ENCODE measurements at regions not wholly inside any gene's neighbourhood (a gene's known extent, or its start where the extent isn't known, plus 50 kb on each side); places are given as distances from the start of the nearest gene placed in this dataset.

DNA sequence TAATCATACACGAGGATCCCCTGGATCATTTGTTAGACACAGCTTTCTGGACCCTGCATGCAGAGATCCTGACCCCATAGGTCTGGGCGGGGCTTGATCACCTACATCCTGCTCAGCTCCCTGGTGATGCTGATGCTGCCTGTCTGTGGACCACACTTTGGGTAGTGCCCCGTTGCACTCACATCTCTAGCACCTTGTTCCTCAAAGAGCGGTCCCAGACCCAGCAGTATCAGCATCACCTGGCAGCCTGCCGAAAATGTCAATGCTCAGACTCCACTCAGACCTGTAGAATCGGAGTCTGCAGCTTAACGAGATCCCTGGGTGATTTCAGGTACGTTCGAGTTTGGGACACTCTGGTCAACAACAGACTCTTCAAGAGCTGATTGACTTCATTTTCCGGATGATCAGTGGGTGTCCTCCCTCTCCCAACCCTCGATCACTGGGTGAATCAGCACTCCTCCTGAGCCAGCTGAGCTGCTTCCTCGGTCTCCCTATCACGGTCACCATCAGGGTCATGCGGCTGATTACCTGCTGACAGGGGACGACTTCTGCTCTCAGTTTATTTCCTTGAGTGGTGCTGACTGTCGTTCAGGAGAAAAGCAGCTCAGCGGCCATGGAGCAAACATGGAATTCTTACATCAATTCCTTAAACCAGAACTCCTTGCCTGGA is 150.6 kb upstream of the RAB12 start:
- DNase-seq (ENCODE audit: insufficient read length, low spot score) (no peak), FAIRE-seq (no peak)

DNA sequence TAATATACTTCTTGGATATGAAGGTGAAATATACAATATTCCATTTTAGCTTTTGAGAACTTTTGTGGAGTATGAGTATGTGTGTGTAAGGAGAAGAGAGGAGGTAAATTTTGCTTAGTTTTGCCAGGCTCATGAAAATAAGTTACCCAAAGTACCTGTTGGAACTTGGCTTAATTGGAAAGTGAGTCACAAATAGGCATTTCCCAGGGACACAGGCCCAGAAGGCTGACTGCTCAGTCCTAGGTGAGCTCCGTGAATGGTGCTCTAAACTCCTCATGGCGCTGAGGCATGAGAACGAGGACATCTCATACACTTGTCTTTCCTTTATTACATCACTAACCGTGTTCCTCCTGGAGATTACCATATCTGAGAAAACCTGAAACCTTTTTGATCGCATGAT is 148.5 kb upstream of the RAB12 start:
- DNase-seq (ENCODE audit: insufficient read length, low spot score): no peak
- FAIRE-seq: no peak

DNA sequence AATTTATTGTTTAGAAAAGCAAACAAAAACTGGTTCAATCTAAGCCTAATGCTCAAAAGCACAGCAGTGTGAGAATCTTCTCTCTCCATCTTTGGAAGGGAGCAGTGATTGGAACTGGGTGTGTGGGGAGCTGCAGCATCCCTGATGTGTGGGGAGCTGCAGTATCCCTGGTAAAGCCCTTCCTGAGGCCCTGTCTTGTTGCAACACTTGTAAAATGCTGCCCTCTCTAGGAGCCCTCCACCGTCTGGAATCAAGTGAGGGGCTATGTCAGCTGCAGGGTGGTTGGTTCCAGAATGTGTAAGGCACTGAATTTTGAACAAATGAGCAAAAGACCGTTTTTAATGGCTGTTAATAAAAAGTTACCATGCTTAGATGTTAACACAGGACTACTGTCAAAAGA is 147.7 kb upstream of the RAB12 start:
- FAIRE-seq (no peak), DNase-seq (ENCODE audit: insufficient read length, low spot score) (no peak)

DNA sequence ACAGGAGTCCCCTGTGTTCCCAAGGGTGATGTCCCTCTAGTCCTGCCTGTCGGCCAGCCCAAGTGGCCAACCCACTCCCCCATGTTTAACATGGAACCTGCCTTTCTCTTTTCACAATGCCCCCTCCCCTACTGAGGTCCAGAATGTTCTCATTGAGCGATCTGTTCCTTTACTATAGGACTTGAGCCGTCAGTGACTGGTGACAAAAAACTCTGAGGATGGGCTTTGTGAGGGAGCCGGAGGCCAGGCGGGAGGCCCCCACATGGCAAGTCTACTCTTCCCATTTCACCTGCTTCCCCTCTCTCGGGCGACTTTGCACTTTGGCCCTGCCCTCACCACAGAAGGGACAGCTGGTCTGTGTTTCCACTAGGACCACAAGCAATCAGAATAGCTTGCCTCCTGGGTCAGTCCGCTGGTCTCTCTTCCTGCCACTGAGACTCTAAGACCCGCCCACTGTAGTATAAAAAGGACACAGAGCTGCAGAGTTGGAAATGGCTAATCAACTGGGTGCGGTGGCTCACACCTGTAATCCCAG is 146.5 kb upstream of the RAB12 start:
- FAIRE-seq: no peak

DNA sequence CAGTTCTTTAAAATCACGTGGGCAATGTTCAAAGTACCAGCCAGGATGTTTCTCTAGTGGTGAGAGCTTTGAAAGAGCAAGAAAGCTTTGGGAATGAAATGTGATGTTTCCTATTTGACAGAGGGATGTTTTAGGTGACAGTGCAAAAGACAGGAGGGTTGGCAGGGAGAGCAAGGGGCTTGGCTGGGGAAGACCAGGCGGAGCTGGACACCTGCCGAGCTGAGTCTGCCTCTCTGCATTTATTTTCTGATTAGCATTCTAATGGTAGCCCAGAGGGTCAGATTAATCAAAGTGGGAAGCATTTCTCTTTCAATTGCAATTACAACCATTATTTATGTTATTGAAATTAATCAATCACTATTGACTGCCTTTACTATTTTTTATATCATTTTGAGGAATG is 145.4 kb upstream of the RAB12 start:
- no peak for FAIRE-seq
- DNase-seq (ENCODE audit: insufficient read length, low spot score): no peak

More for the DNA sequence above, 146.5 kb upstream of the RAB12 start:
- DNase-seq (ENCODE audit: insufficient read length, low spot score): no peak

DNA sequence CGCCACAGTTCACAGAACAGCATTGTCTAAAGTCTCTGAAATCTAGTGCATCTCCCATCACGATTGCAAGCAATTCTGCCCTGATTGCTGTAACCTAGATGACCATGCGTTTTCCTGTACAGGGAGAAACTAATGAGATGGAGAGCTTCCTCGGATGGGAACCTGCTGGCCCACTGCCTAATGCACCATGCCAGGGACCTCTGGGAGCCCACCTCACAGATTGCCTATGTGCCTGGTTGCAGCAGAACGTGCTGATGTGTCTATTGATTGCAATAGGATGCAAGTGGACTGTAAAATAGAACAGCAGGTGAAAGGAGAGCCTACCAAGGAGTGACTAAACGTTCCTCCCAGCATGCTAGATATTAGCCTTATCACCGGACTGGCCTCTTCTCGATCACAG is 141.0 kb upstream of the RAB12 start:
- FAIRE-seq (no peak), DNase-seq (ENCODE audit: insufficient read length, low spot score) (no peak)

DNA sequence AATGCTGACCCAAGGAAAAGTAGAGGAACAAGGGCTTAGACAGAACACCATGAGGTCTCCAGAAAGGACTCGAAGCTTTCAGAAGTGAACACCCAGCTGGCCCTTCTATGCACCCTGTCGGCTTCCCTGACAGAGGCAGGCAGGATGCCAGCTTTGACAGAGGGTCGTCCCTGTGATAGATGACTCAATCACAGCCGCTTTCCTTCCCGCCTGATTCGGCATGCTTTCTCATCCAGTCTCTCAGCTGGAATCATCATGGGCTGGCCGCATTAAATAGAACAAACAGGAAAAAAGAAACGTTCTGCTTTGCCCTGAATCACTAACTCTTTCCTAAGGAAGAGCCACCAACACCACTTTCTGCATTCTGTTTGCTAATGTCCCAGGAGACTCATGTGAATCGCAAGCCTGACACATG is 140.3 kb upstream of the RAB12 start:
- FAIRE-seq (no peak), DNase-seq (ENCODE audit: insufficient read length, low spot score) (no peak)

DNA sequence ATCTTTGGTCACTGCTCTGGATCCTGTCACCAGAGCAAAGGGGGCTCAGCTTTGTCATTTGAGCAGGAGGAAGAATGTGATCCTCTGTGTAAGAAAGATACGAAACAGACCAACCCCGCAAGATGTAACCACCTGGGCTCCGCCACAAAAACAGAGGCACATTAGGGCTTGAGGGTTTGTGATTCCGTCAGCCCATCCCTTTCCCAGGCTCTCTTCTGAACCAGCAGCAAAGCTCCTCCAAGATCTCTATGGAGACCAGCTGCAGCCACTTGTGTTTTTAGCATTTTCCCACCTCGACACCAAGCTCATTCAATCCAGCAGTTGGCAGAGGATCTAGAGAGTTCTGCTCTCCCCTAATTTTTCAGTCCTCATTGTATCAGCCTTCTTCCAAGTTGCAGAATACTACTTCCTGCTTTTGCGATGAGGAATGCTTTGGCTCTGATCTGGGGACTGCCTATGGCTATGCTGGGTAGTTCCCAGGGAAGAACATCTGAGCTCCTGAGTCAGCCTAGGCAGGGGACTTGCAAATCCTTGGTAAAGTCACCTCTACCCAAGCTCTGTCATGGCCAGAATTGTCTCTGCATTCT is 139.6 kb upstream of the RAB12 start:
- FAIRE-seq (no peak), DNase-seq (ENCODE audit: insufficient read length, low spot score) (no peak)

DNA sequence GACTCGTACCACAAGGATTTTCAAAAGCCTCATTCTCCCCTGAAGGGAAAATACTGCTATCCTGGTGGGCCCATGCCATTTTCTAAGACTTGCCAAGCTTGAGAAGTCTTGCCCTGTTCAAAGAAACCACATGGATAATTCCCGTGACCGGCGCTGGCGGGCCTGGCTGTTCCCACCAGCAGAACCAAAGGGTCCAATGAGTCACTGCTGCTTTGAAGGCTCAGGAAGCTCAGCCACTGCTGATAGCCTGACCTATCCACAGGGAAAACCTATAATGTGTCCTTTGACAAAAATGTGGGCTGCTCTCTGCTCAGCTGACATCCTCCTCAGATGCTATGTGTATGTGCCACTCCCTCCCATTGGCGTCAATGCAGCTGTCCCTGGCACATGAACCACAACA is 137.9 kb upstream of the RAB12 start:
- DNase-seq (ENCODE audit: insufficient read length, low spot score): no peak
- no peak for FAIRE-seq

DNA sequence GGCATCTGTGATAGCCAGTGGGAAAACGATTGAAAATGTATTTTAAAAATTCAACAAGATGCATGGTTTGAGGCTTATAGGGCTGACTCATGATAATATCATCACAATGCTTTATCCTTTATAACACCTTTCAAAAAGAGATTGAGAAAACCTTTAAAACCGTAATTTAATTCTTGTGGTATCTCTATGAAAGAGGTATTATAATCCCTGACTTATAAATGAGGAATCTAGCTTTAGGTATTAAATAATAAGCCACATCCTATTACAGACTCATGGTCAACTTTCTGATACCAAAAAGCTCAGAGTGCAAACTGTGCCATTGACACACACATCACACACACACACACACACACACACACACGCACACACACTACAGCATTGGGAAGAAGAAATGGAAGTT is 134.6 kb upstream of the RAB12 start:
- DNase-seq (ENCODE audit: insufficient read length, low spot score): no peak
- no peak for FAIRE-seq

DNA sequence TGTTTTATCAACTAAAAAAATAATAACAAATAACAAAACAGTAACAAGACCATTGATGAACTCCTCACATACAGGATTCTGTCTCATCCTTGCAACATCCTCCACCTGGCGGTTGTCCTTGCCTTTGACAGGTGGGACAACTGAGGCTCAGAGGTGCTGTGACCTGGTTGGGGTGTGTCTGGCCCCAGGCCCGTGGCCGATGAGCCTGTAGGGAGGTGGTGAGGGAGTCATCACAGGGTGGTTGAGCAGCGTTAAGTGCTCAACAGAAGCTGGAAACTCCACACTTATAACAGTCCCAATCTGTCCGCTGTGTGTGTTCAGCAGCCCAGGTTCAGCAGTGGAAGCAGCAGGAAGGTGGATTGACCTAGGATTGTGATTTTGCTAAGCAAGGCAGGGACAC is 131.6 kb upstream of the RAB12 start:
- no peak for DNase-seq (ENCODE audit: insufficient read length, low spot score)

DNA sequence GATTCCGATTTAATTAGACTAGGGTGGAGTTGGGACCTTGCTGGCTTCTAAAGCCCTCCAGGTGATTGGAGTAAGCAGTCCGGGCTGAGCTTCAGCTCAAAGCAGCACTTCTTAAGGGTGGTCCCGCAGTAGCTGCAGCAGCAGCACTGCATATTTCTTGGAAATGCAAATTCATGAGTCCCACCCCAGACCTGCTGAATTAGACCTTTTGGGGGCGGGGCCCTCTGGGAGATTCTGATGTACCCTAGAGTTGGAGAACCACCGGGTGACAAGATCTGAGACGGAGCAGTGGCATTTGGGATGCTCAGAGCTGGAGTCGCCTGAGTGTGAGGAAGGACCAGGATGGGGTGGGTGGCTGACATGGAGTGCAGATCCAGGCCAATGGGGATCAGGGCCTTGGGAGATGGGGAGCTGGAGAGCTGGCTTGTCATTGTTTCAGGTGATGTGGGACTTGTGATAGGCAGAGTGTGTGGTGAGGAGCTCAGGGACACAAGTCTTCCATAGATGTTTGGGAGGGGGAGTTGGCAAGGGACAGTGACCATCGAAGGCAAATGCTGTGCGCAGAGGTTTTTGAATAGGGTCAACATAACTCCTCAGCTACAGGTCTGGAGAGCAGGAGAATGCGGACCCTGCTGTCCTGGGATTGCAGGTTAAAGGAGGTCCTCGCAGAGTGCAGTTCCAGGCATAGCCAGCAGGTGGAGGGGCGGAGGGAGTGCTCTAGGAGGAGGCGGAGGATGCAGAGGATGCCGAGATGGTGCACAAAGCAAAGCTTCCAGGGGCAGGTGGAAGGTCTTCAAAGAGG is 130.9 kb upstream of the RAB12 start:
- FAIRE-seq: peak; percentile 26
- peak; percentile 69 for DNase-seq (ENCODE audit: insufficient read length, low spot score)

More for the DNA sequence above, 131.6 kb upstream of the RAB12 start:
- no peak for FAIRE-seq

DNA sequence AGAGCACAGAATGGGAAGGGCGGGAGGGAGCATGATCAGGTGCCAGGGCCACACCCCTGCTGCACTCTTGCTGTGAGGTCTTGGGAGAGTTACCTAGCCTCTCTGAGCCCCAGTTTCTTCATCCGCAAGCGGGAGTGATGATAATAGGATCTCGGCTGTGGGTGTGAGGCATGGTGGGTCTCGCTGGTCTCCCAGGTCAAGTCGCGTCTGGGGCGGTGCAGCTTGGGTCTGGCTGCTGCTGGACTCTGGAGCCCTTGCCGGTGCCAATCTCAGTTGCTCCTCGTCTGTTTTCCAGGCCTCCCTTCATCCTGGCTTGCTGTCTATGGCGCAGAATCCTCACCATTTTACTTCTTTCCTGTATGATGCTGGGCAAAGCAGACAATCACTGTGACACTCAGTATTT is 130.3 kb upstream of the RAB12 start:
- no peak for DNase-seq (ENCODE audit: insufficient read length, low spot score)
- FAIRE-seq: no peak

DNA sequence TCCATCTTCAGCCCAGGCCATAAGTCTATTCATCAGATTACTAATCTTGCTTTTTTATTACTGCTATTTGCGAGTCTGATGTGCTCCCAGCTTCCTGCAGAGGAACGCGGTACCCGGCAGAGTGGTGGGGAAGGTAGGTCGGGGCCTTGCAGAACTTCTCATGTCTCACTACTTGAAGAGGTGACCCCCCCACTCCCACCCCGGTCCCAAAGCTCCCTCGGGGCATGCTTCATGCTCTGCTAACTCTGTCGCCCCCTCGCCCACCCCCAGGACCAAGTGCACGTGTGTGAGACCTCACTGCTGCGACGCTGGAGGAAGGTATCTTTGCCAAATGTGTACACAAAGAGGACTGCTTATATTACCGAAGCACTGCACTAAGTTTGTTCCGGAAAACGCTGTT is 129.4 kb upstream of the RAB12 start:
- FAIRE-seq: no peak
- no peak for DNase-seq (ENCODE audit: insufficient read length, low spot score)

DNA sequence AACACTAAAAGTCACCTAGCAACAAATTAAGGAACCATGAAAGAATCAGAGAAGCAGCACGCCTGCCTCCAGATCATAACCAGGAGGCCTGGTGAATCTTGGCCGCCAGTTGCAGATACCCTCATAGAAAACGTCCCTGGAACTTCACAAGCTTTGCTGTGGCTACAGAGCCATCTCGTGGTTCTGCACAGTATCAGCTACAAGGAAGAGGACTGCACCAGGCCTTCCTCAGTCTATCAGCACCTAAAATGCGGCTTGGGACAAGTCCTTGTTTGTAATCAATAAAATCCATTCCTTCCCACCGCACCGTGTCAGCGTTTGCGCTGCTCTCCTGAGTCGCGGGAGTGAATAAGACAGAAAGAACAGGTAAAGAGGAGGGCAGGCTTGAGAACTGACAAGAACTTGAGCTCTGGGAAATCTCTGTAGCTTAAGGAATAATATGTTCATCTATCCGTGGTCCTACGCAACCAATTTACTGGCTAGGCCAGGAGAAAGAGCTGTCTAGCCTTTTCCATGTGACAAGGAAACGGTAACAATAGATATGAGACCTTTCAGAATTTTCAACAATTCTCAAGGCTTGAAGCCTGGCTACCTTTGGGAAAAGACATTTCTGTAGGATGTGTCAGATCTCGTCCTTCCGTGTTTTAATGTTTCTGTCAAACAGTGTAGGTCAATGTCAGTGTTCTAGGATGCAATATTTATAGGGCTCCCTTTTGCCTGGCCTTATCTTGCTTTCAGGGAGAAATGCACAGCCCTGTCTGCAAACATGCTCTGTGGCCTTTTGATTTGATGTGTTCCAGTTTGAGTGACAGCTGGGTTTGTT is 128.5 kb upstream of the RAB12 start:
- FAIRE-seq (no peak), DNase-seq (ENCODE audit: insufficient read length, low spot score) (peak; percentile 56)

DNA sequence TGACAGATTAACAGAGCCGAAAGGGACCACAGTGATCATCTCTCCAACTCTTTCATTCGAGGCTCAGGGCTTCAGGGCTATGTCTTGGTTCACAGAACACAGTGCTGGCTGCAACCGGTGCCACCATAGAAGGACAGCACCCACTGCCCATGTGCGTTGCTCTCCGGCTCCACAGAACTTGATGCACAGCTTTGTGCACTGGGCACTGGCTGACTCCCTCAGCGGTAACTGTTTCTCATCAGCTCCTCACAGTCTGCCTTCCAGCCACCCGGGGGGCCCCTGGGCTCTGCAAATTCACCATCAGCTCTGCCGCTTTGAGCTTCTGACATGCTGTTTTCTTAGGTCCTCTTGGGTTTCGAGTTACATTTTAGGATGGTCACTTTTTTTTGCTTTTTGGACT is 124.3 kb upstream of the RAB12 start:
- FAIRE-seq: no peak
- DNase-seq (ENCODE audit: insufficient read length, low spot score): no peak

DNA sequence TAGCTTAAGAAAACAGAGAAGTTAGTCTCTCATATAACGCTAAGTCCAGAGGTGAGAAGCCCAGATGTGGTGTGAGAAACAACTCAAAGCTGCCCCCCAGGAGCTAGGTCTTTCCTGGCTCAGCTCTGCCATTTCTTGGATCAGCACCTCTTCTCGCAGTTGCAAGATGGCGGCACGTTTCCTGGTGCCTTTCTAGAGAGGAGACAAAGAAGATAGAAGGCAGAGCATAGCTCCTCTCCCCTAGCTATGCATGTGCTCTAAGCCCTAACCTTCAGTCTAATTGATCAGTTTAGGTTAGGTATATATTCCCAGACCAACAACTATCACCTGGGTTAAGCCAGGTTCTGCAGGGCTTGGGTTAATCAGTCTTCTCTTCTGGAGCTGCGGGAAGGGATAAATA is 119.5 kb upstream of the RAB12 start:
- DNase-seq (ENCODE audit: insufficient read length, low spot score) (no peak), FAIRE-seq (no peak)

DNA sequence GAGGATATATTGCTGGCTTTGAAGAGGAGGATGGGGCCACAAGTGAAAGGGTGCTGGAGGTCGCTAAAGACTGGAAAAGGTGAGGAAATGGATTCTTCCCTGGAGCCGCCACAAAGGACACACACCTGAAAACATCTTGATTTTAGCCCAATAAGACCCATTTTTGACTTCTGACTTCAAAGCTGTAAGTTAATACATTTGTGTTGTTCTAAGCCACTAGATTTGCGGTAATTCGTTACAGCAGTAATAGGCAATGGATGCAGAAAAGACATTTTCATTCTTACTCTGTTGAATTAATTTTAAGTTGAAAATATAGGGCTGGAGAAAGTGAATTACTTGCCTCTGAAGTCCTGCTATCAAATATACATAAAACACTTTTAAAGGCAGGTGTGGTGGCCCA is 117.7 kb upstream of the RAB12 start:
- DNase-seq (ENCODE audit: insufficient read length, low spot score): no peak
- FAIRE-seq: no peak

DNA sequence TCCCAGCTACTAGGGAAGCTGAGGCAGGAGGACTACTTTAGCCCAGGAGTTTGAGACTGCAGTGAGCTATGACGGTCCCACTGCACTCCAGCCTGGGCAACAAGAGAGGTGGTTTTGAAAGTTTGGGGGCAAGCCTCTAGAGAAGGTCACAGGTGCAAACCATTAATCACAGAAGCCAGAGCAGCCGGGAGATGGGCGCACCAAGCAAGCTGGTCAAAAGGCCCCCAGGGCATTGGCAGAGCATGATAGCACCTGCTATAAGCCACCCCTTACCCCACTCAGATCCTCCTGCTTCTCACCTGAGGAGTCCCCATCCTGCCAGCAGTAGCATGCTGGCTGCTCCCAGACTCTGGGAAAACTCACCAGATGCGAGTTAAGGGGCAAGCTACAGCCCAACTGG is 116.1 kb upstream of the RAB12 start:
- FAIRE-seq (no peak), DNase-seq (ENCODE audit: insufficient read length, low spot score) (no peak)

DNA sequence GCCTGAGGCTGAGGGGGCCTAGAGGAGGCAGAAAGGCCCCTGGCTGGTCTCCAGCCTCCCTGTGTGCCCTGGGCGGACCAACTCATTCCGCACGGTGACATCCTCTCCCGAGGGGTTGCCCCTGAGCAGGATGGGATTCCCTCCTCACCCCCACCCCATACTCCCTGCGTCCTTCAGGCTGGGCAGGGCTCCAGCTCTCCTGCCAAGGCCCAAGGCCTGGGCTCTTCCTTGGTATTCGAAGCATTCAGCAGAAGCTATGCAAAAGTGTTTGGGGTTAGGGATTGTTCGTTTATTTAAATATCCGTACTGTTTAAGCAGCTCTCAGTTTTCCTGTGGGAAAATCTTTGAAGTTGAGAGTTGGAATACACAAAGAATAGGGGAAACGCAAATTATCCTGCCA is 113.1 kb upstream of the RAB12 start:
- DNase-seq (ENCODE audit: insufficient read length, low spot score) (no peak), FAIRE-seq (no peak)

DNA sequence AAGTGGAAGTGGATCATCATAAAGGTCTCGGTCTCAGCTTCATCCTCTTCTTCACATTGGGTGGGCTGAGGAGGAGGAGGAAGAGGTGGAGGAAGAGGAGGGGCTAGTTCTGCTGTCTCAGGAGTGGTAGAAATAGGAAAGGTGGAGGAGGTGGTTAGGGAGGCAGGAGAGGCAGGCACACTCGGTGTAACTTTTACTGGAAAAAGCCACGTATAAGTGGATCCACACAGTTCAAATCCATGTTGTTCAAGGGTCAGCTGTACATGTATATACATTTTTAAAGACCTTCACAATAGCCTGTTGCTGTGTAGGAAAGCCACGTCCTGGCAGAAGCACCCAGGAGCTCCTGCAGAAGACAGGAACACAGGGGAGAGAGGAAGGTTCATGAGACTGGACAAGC is 110.3 kb upstream of the RAB12 start:
- DNase-seq (ENCODE audit: insufficient read length, low spot score) (no peak), FAIRE-seq (no peak)

All from HTR-8/SVneo (cell line).